HS-5 (cell line): ENCODE measurements at regions not wholly inside any gene's neighbourhood (a gene's known extent, or its start where the extent isn't known, plus 50 kb on each side); places are given as distances from the start of the nearest gene placed in this dataset.
"Not testable (repeated sequence)": the region's sequence is repeated elsewhere in the genome, so short reads cannot be mapped to it uniquely, and the experiment has no call there.

Experiments
- DNase-seq: peaks from one replicate; pipeline ENCODE4 v3.0.0-alpha.2; 2012; ENCODE audit warnings: low read depth

- DNase-seq, result no peak
Observed at GRCh38 chr5:38793099-38793498, 52.7 kb upstream of the OSMR start.

GRCh38 chr5:38794037-38794436, 51.8 kb upstream of the OSMR start:
- DNase-seq, result not testable (repeated sequence)

GRCh38 chr5:38794986-38795385, 50.8 kb upstream of the OSMR start:
- no peak for DNase-seq

- DNase-seq, result no peak
Observed at GRCh38 chr5:38795986-38796741, 49.6 kb upstream of the OSMR start.
